SK-N-SH treated with all-trans-retinoic acid at 6 μM for 48 hours (cell line): ENCODE measurements at regions not wholly inside any gene's neighbourhood (a gene's known extent, or its start where the extent isn't known, plus 50 kb on each side); places are given as distances from the start of the nearest gene placed in this dataset.

Experiments
- ATAC-seq: fragments of 200-7000 bp; cut with Tn5 transposase; 3 replicates; pipeline ENCODE4 v1.9.1; 2020; ENCODE audit warnings: mild to moderate bottlenecking, moderate library complexity
- BACH2 ChIP-seq: fragments of 250-450 bp; sonication (Bioruptor Pico); IDR thresholded peaks from 2 replicates; pipeline ENCODE4 v1.9.0; 2021; ENCODE audit warnings: mild to moderate bottlenecking, borderline replicate concordance
- CSDC2 ChIP-seq: fragments of 250-450 bp; sonication (Bioruptor Pico); IDR thresholded peaks from 2 replicates; pipeline ENCODE4 v1.5.0; 2020; ENCODE audit warnings: mild to moderate bottlenecking, moderate library complexity
- CSRNP3 ChIP-seq: fragments of 250-450 bp; sonication (Bioruptor Pico); IDR thresholded peaks from 2 replicates; pipeline ENCODE4 v1.5.1; 2021; ENCODE audit warnings: mild to moderate bottlenecking, moderate library complexity
- ESRRG ChIP-seq: fragments of 250-450 bp; sonication (Bioruptor Pico); IDR thresholded peaks from 2 replicates; pipeline ENCODE4 v1.6.1; 2021; ENCODE audit warnings: mild to moderate bottlenecking
- GLIS3 ChIP-seq: fragments of 250-450 bp; sonication (Bioruptor Pico); IDR thresholded peaks from 2 replicates; pipeline ENCODE4 v1.5.0; 2020; ENCODE audit warnings: mild to moderate bottlenecking, moderate library complexity
- ISL1 ChIP-seq: fragments of 250-450 bp; sonication (Bioruptor Pico); IDR thresholded peaks from 2 replicates; pipeline ENCODE4 v2.1.2; 2022; ENCODE audit warnings: mild to moderate bottlenecking, moderate library complexity
- OSR1 ChIP-seq: fragments of 250-450 bp; sonication (Bioruptor Pico); IDR thresholded peaks from 2 replicates; pipeline ENCODE4 v1.8.0; 2022; ENCODE audit warnings: moderate library complexity, mild to moderate bottlenecking, inconsistent platforms
- PPARA ChIP-seq: fragments of 250-450 bp; sonication (Bioruptor Pico); IDR thresholded peaks from 2 replicates; pipeline ENCODE4 v1.5.0; 2020; ENCODE audit warnings: mild to moderate bottlenecking, borderline replicate concordance
- RARB ChIP-seq: fragments of 250-450 bp; sonication (Bioruptor Pico); IDR thresholded peaks from 2 replicates; pipeline ENCODE4 v1.8.0; 2021; ENCODE audit warnings: mild to moderate bottlenecking, moderate library complexity
- SNAI2 ChIP-seq: fragments of 250-450 bp; sonication (Bioruptor Pico); IDR thresholded peaks from 2 replicates; pipeline ENCODE4 v1.5.0; 2020; ENCODE audit warnings: mild to moderate bottlenecking, moderate library complexity
- TCF4 ChIP-seq: fragments of 250-450 bp; sonication (Bioruptor Pico); IDR thresholded peaks from 2 replicates; pipeline ENCODE4 v1.8.0; 2021; ENCODE audit warnings: mild to moderate bottlenecking, moderate library complexity, borderline replicate concordance
- TOX ChIP-seq: fragments of 250-450 bp; sonication (Bioruptor Pico); IDR thresholded peaks from 2 replicates; pipeline ENCODE4 v1.8.0; 2021; ENCODE audit warnings: mild to moderate bottlenecking, moderate library complexity, borderline replicate concordance
- ZC3H10 ChIP-seq: fragments of 250-450 bp; sonication (Bioruptor Pico); IDR thresholded peaks from 2 replicates; pipeline ENCODE4 v1.5.1; 2021; ENCODE audit warnings: mild to moderate bottlenecking, moderate library complexity
- ZFP3 ChIP-seq: fragments of 250-450 bp; sonication (Bioruptor Pico); IDR thresholded peaks from 2 replicates; pipeline ENCODE4 v1.5.0; 2020; ENCODE audit warnings: mild to moderate bottlenecking, moderate library complexity
- ZFP30 ChIP-seq: fragments of 450-650 bp; formaldehyde crosslinking; IDR thresholded peaks from 2 replicates; pipeline ENCODE4 v1.5.0; 2022; ENCODE audit warnings: mild to moderate bottlenecking, moderate library complexity
- ZNF70 ChIP-seq: fragments of 450-650 bp; formaldehyde crosslinking; IDR thresholded peaks from 2 replicates; pipeline ENCODE4 v1.5.0; 2020; ENCODE audit warnings: mild to moderate bottlenecking, moderate library complexity
- ZNF8 ChIP-seq: fragments of 450-650 bp; formaldehyde crosslinking; IDR thresholded peaks from 2 replicates; pipeline ENCODE4 v1.5.0; 2020; ENCODE audit warnings: mild to moderate bottlenecking, moderate library complexity
- TF ChIP-seq, protein P1 (sequence below): fragments of 250-450 bp; sonication (Bioruptor Pico); IDR thresholded peaks from 2 replicates; pipeline ENCODE4 v1.8.0; 2021; ENCODE audit warnings: low read depth, mild to moderate bottlenecking, moderate library complexity, borderline replicate concordance
- TF ChIP-seq, protein P2 (sequence below): fragments of 250-450 bp; sonication (Bioruptor Pico); IDR thresholded peaks from 2 replicates; pipeline ENCODE4 v1.8.0; 2020; ENCODE audit warnings: mild to moderate bottlenecking, moderate library complexity, borderline replicate concordance
- TF ChIP-seq, protein P3 (sequence below): fragments of 250-450 bp; sonication (Bioruptor Pico); IDR thresholded peaks from 2 replicates; pipeline ENCODE4 v1.5.1; 2020; ENCODE audit warnings: low read depth, mild to moderate bottlenecking, moderate library complexity
- TF ChIP-seq, protein P4 (sequence below): fragments of 250-450 bp; sonication (Bioruptor Pico); IDR thresholded peaks from 2 replicates; pipeline ENCODE4 v1.5.0; 2020; ENCODE audit warnings: mild to moderate bottlenecking, moderate library complexity

DNA sequence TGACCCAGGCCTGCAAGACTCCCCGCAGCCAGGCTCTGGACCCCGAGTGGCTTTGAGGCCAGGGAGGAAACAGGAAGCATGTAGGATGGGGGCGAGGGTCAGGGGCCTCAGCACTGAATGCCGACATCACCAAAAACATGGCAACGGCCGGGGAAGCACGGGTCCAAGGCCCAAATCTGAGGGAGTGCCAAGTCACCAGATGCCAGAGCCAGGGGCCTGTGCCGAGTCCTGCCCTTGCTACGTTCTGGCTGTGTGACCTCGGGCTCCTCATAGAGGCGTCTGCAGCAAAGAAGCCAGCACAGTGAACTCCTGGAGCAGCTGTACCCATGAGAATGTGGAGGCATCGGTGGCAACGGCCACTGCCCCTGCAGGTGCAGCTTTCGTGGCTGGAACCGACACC, 420.7 kb downstream of the CTTN start (continued):
- no peak for TF ChIP-seq CSRNP3 (CRISPR knock-in tag)
- TF ChIP-seq TCF4 (CRISPR knock-in tag) = no peak
- TF ChIP-seq, protein P1, sequence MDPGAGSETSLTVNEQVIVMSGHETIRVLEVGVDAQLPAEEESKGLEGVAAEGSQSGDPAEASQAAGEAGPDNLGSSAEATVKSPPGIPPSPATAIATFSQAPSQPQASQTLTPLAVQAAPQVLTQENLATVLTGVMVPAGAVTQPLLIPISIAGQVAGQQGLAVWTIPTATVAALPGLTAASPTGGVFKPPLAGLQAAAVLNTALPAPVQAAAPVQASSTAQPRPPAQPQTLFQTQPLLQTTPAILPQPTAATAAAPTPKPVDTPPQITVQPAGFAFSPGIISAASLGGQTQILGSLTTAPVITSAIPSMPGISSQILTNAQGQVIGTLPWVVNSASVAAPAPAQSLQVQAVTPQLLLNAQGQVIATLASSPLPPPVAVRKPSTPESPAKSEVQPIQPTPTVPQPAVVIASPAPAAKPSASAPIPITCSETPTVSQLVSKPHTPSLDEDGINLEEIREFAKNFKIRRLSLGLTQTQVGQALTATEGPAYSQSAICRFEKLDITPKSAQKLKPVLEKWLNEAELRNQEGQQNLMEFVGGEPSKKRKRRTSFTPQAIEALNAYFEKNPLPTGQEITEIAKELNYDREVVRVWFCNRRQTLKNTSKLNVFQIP (CRISPR knock-in tag) = no peak
- TF ChIP-seq ZC3H10 (CRISPR knock-in tag) = no peak

DNA sequence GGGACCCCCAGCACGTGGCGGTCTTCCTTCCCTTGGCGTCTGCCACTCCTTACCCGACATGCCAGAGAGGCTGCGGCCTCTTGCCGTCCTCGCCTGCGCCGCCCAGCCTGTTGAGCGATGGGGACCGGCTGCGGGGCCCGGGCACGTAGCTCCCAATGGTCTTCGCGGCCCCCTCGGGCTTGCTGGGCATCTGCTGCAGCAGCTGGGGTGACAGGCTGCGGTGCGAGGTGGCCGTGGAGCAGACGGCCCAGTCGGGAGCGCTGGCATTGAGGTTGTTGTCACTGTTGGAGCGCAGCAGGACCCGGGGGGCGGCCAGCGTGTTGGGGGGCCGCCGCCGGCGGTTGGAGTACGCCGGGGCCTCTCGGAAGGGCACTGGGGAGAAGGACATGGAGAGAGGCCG, 422.0 kb downstream of the CTTN start:
- no peak for ATAC-seq
- no peak for TF ChIP-seq TOX
- TF ChIP-seq ZC3H10 (CRISPR knock-in tag) = no peak
- TF ChIP-seq CSRNP3 (CRISPR knock-in tag) = no peak
- TF ChIP-seq BACH2 = no peak
- TF ChIP-seq ZFP3 (CRISPR knock-in tag) = no peak
- TF ChIP-seq PPARA (CRISPR knock-in tag) = no peak

DNA sequence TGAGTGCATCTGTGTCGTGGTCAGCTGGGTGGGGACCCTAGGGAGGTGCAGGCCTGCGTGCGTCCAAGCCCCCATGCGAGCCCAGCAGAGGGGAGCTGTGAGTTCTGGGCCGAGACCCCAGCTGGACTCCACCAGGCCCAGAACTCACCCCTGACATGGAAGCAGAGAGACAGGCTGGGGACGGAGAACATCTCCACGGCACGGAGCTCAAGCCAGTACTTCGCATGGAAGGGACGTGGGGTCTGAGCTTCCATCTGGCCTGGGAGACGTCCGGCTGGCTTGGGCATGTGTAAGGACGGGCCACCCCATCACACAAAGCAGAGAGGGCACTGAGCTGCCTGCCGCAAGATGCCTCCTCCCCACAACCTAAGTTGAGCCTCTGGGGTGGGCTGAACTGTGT, 422.4 kb downstream of the CTTN start:
- TF ChIP-seq ZFP3 (CRISPR knock-in tag) (no peak), BACH2 (no peak), TOX (no peak), ZFP30 (CRISPR knock-in tag) (no peak), ZC3H10 (CRISPR knock-in tag) (no peak), GLIS3 (CRISPR knock-in tag) (no peak), OSR1 (no peak), ZNF70 (CRISPR knock-in tag) (no peak), ZNF8 (CRISPR knock-in tag) (no peak), TCF4 (CRISPR knock-in tag) (no peak), CSDC2 (CRISPR knock-in tag) (no peak)
- TF ChIP-seq, protein P2, sequence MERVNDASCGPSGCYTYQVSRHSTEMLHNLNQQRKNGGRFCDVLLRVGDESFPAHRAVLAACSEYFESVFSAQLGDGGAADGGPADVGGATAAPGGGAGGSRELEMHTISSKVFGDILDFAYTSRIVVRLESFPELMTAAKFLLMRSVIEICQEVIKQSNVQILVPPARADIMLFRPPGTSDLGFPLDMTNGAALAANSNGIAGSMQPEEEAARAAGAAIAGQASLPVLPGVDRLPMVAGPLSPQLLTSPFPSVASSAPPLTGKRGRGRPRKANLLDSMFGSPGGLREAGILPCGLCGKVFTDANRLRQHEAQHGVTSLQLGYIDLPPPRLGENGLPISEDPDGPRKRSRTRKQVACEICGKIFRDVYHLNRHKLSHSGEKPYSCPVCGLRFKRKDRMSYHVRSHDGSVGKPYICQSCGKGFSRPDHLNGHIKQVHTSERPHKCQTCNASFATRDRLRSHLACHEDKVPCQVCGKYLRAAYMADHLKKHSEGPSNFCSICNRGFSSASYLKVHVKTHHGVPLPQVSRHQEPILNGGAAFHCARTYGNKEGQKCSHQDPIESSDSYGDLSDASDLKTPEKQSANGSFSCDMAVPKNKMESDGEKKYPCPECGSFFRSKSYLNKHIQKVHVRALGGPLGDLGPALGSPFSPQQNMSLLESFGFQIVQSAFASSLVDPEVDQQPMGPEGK (CRISPR knock-in tag) = no peak
- TF ChIP-seq, protein P1 (CRISPR knock-in tag) = no peak
- no peak for ATAC-seq

- TF ChIP-seq, protein P3, sequence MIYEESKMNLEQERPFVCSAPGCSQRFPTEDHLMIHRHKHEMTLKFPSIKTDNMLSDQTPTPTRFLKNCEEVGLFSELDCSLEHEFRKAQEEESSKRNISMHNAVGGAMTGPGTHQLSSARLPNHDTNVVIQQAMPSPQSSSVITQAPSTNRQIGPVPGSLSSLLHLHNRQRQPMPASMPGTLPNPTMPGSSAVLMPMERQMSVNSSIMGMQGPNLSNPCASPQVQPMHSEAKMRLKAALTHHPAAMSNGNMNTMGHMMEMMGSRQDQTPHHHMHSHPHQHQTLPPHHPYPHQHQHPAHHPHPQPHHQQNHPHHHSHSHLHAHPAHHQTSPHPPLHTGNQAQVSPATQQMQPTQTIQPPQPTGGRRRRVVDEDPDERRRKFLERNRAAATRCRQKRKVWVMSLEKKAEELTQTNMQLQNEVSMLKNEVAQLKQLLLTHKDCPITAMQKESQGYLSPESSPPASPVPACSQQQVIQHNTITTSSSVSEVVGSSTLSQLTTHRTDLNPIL = no peak
- no peak for TF ChIP-seq TCF4 (CRISPR knock-in tag)
- TF ChIP-seq ISL1 = no peak
- no peak for TF ChIP-seq CSRNP3 (CRISPR knock-in tag)
- TF ChIP-seq ESRRG (CRISPR knock-in tag) = no peak
- TF ChIP-seq, protein P4, sequence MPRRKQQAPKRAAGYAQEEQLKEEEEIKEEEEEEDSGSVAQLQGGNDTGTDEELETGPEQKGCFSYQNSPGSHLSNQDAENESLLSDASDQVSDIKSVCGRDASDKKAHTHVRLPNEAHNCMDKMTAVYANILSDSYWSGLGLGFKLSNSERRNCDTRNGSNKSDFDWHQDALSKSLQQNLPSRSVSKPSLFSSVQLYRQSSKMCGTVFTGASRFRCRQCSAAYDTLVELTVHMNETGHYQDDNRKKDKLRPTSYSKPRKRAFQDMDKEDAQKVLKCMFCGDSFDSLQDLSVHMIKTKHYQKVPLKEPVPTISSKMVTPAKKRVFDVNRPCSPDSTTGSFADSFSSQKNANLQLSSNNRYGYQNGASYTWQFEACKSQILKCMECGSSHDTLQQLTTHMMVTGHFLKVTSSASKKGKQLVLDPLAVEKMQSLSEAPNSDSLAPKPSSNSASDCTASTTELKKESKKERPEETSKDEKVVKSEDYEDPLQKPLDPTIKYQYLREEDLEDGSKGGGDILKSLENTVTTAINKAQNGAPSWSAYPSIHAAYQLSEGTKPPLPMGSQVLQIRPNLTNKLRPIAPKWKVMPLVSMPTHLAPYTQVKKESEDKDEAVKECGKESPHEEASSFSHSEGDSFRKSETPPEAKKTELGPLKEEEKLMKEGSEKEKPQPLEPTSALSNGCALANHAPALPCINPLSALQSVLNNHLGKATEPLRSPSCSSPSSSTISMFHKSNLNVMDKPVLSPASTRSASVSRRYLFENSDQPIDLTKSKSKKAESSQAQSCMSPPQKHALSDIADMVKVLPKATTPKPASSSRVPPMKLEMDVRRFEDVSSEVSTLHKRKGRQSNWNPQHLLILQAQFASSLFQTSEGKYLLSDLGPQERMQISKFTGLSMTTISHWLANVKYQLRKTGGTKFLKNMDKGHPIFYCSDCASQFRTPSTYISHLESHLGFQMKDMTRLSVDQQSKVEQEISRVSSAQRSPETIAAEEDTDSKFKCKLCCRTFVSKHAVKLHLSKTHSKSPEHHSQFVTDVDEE (CRISPR knock-in tag) = no peak
- no peak for TF ChIP-seq SNAI2 (CRISPR knock-in tag)
- no peak for TF ChIP-seq BACH2
- TF ChIP-seq, protein P1 (CRISPR knock-in tag) = no peak
- no peak for TF ChIP-seq RARB
- no peak for ATAC-seq
Observed at GRCh38 chr11:70823771-70824170, 425.4 kb downstream of the CTTN start.
